ENCODE measurements at regions not wholly inside any gene's neighbourhood (a gene's known extent, or its start where the extent isn't known, plus 50 kb on each side); places are given as distances from the start of the nearest gene placed in this dataset.

DNA sequence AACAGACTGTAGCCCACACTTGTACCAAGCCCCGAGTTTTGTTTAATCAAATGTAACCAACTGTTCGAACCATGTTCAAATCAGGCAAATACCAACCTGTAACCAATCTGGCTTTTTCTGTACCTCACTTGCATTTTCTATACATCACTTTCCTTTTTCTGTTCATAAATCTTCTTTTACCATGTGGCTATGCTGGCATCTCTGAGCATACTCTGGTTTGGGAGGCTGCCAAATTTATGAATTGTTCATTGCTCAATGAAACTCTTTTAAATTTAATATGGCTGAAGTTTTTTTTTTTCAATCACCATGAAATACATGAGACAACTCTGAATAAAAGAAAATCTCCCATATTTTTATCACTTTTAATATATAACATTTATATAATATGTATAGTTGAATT, 256.1 kb downstream of the SLITRK6 start:
- H2AFZ ChIP-seq (ENCODE audit: insufficient read depth, low read depth, low read length, poor library complexity, severe bottlenecking): no peak overlapping the region
- CTCF ChIA-PET: no interaction called here
- Mint-ChIP-seq H3K4me3 (no peak overlapping the region), H3K27ac (no peak overlapping the region), H3K9me3 (ENCODE audit: insufficient read depth) (peaks cover 3% of the 10 kb centered on the region), H3K27me3 (no peaks in the 10 kb centered on the region), H3K4me1 (no peaks in the 10 kb centered on the region)
- no peak overlapping the region for H3K9ac ChIP-seq (ENCODE audit: low read length)
- H3K79me2 ChIP-seq (ENCODE audit: control insufficient read depth, insufficient read depth, low read length): no peaks in the 10 kb centered on the region
- TF ChIP-seq EZH2 (IDR thresholded peaks at IDR 0.05; ENCODE audit: borderline replicate concordance, insufficient read depth, low read depth, low read length, poor library complexity, severe bottlenecking): no peak
- TF ChIP-seq, protein P1, sequence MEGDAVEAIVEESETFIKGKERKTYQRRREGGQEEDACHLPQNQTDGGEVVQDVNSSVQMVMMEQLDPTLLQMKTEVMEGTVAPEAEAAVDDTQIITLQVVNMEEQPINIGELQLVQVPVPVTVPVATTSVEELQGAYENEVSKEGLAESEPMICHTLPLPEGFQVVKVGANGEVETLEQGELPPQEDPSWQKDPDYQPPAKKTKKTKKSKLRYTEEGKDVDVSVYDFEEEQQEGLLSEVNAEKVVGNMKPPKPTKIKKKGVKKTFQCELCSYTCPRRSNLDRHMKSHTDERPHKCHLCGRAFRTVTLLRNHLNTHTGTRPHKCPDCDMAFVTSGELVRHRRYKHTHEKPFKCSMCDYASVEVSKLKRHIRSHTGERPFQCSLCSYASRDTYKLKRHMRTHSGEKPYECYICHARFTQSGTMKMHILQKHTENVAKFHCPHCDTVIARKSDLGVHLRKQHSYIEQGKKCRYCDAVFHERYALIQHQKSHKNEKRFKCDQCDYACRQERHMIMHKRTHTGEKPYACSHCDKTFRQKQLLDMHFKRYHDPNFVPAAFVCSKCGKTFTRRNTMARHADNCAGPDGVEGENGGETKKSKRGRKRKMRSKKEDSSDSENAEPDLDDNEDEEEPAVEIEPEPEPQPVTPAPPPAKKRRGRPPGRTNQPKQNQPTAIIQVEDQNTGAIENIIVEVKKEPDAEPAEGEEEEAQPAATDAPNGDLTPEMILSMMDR (IDR thresholded peaks at IDR 0.05): no peak
- H3K4me2 ChIP-seq (replicated peaks; ENCODE audit: low read depth, low read length, poor library complexity, severe bottlenecking): no peak overlapping the region
- no peaks in the 10 kb centered on the region for H3K4me1 ChIP-seq (ENCODE audit: control insufficient read depth in 2 of 2, insufficient read depth in 2 of 2, low read length in 2 of 2)
- no peaks in the 10 kb centered on the region for H3K36me3 ChIP-seq (replicated peaks in 1 of 2; ENCODE audit: control extremely low read depth in 1 of 2, control insufficient read depth in 1 of 2, extremely low read depth in 1 of 2, insufficient read depth in 2 of 2, low read length in 1 of 2)
- no peaks in the 10 kb centered on the region for H4K20me1 ChIP-seq (ENCODE audit: control insufficient read depth, insufficient read depth, low read length, poor library complexity, severe bottlenecking)
- intact Hi-C loops (cut with micrococcal nuclease): no loop called here
- 13% methylated on average over 2 of the region's 2 CpGs for WGBS (ENCODE audit: insufficient coverage)
- POLR2A ChIA-PET: no interaction called here
- DNase-seq (no peak), ATAC-seq (ENCODE audit: low read depth) (no peak)
- no peak overlapping the region for H3K4me3 ChIP-seq (ENCODE audit: control extremely low read depth in 1 of 5, extremely low read depth in 1 of 5, insufficient read depth in 1 of 5, low read depth in 2 of 5, low read length in 4 of 5)
- H3K27ac ChIP-seq (ENCODE audit: low read length in 2 of 2): no peak overlapping the region
- peaks cover 0 to 5% (median 0%) of the 10 kb centered on the region in 3 donors for H3K9me3 ChIP-seq (ENCODE audit: control extremely low read depth in 1 of 3, control insufficient read depth in 2 of 3, insufficient read depth in 1 of 3, low read length in 2 of 3)
- no peaks in the 10 kb centered on the region for H3K27me3 ChIP-seq (replicated peaks in 1 of 4; ENCODE audit: control extremely low read depth in 1 of 4, control insufficient read depth in 3 of 4, insufficient read depth in 4 of 4, low read length in 3 of 4)

DNA sequence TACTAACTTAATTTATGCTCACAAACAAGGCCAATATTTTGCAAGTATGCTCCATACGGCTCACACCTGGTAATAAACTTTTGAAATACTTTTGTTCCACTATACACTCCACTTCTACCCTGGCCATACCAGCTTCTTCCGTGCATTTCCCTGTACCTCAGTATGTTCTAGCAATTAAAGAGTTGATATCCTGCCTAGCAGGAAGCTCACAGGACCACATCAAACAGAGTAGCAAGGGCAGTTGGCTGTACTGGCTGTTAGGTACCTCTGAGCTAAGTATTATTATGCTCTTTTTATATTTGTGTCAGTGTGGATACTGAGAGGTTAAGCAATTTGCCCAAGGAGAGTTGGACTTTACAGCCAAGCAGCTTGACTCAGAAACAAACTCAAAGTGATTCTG, 257.7 kb downstream of the SLITRK6 start:
- no peak overlapping the region for H2AFZ ChIP-seq (ENCODE audit: insufficient read depth, low read depth, low read length, poor library complexity, severe bottlenecking)

More for the DNA sequence above, 257.7 kb downstream of the SLITRK6 start:
- Mint-ChIP-seq H3K9me3 (ENCODE audit: insufficient read depth) (no peaks in the 10 kb centered on the region), H3K27me3 (no peaks in the 10 kb centered on the region), H3K4me3 (no peak overlapping the region), H3K27ac (no peak overlapping the region), H3K4me1 (no peaks in the 10 kb centered on the region)
- no peak for DNase-seq
- ChIA-PET CTCF (interaction anchor here (0.8 kb wide), 1 partner anchor 284 kb away, joined by 3 read pairs; no protein-coding TSS in a partner anchor), POLR2A (no interaction called here)
- WGBS (ENCODE audit: insufficient coverage): 86% methylated on average over 1 of the region's 2 CpGs
- Histone ChIP-seq H3K9ac (ENCODE audit: low read length) (no peak overlapping the region), H3K36me3 (replicated peaks in 1 of 2; ENCODE audit: control extremely low read depth in 1 of 2, control insufficient read depth in 1 of 2, extremely low read depth in 1 of 2, insufficient read depth in 2 of 2, low read length in 1 of 2) (no peaks in the 10 kb centered on the region), H3K79me2 (ENCODE audit: control insufficient read depth, insufficient read depth, low read length) (no peaks in the 10 kb centered on the region), H3K4me1 (ENCODE audit: control insufficient read depth in 2 of 2, insufficient read depth in 2 of 2, low read length in 2 of 2) (no peaks in the 10 kb centered on the region), H3K9me3 (ENCODE audit: control extremely low read depth in 1 of 3, control insufficient read depth in 2 of 3, insufficient read depth in 1 of 3, low read length in 2 of 3) (no peaks in the 10 kb centered on the region), H3K27me3 (replicated peaks in 1 of 4; ENCODE audit: control extremely low read depth in 1 of 4, control insufficient read depth in 3 of 4, insufficient read depth in 4 of 4, low read length in 3 of 4) (no peaks in the 10 kb centered on the region), H3K4me3 (ENCODE audit: control extremely low read depth in 1 of 5, extremely low read depth in 1 of 5, insufficient read depth in 1 of 5, low read depth in 2 of 5, low read length in 4 of 5) (no peak overlapping the region), H3K27ac (ENCODE audit: low read length in 2 of 2) (no peak overlapping the region), H3K4me2 (replicated peaks; ENCODE audit: low read depth, low read length, poor library complexity, severe bottlenecking) (no peak overlapping the region), H4K20me1 (ENCODE audit: control insufficient read depth, insufficient read depth, low read length, poor library complexity, severe bottlenecking) (no peaks in the 10 kb centered on the region)
- ATAC-seq (ENCODE audit: low read depth): no peak
- intact Hi-C loops (cut with micrococcal nuclease): no loop called here
- TF ChIP-seq, protein P1 (IDR thresholded peaks at IDR 0.05): no peak
- no peak for TF ChIP-seq EZH2 (IDR thresholded peaks at IDR 0.05; ENCODE audit: borderline replicate concordance, insufficient read depth, low read depth, low read length, poor library complexity, severe bottlenecking)

Data from B cell (primary cell).